ENCODE measurements at regions not wholly inside any gene's neighbourhood (a gene's known extent, or its start where the extent isn't known, plus 50 kb on each side); places are given as distances from the start of the nearest gene placed in this dataset.

GRCh38 chr13:39167018-39167417 is 128.8 kb downstream of the NHLRC3 start:
- DNase-seq: no peak

DNA sequence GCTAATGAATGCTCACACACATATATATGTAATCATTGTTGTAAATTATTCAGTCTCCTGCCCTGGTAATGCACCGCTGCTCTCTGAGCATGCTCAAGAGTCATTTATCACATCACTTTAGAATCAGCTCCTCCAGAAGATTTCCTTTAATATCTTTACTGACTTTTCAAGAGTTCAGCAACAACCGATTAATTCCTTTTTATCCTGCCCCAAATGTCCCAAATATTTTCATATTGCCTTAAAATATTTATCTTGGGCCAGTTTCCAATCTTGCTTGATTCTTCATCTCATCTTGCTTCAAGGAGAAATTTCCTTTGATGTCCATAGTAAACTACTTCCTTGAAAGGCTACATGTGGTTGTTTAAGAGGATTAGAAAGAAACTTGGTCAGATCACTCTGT is 132.5 kb downstream of the NHLRC3 start:
- DNase-seq: no peak

DNA sequence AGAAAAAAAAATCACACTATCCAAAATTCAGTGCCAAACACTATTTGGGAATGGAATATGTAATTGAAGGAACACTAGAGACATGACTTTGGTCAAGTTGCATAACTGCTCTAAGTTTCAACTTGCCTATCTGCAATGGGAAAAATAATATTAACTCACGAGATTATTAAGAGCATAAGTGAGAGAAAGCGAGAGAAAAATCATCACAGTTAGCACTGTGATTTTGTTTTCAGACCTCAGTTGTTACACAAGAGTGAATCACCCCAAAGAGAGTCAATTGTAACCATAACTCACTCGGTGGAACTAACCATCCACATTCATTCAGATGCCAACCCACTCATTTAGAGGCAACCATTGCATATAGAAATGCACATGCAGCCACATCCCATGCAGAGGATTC is 147.1 kb downstream of the NHLRC3 start:
- DNase-seq: no peak

- no peak for DNase-seq
Observed at GRCh38 chr13:39186205-39186875, 148.1 kb downstream of the NHLRC3 start.

GRCh38 chr13:39189778-39190177 is 151.5 kb downstream of the NHLRC3 start:
- DNase-seq: no peak

GRCh38 chr13:39196965-39197646 is 158.8 kb downstream of the NHLRC3 start:
- no peak for DNase-seq

- DNase-seq: no peak
Observed at GRCh38 chr13:39197647-39198007, 159.4 kb downstream of the NHLRC3 start.

GRCh38 chr13:39200249-39200910 is 162.1 kb downstream of the NHLRC3 start:
- DNase-seq: no peak

DNA sequence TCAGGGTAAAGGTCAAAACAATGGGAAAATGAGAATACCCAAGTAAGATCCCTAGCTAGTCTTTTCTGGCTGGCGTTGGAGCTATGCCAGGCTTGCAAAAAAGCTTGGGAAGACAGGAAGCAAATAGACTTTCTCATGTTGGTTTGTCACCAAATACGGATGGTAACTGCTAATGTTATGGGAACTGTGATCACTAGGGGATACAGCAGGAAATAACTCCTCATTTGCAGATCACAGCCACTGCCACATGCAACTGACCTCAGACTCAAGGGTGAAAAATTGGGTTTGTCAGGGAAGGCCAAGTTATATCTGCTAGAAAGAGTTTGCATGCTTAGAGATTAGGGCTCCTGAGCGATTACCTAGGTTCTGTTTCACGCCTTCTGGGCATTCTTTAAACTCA is 162.9 kb downstream of the NHLRC3 start:
- DNase-seq: no peak

DNA sequence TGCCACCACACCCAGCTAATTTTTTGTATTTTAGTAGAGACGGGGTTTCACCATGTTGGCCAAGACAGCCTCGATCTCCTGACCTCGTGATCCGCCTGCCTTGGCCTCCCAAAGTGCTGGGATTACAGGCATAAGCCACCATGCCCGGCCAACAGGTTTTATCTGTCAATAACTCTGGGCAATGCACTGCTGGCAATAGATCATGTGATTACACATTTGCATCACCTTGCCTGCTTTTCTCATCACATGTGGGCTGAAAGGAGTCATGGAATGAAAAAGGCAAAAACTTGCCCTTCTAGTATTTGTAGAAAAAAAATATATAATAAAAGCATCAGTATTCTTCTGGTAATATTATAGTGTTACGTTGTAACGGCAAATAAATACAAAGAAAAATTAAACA is 164.5 kb downstream of the NHLRC3 start:
- DNase-seq: no peak

DNA sequence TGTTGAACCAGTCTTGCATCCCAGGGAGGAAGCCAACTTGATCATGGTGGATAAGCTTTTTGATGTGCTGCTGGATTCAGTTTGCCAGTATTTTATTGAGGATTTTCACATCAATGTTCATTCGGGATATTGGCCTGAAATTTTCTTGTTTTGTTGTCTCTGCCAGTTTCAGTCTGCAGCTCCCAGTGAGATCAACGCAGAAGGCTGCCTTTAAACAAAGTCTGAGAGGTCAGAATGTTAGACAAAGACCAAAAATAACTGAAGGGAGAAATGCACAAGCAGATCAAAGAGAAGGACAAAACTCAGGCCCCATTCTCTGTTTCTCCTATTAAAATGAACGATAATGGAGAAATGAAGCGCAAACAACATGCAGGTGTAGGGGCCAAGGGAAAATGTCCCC is 170.4 kb downstream of the NHLRC3 start:
- no peak for DNase-seq

DNA sequence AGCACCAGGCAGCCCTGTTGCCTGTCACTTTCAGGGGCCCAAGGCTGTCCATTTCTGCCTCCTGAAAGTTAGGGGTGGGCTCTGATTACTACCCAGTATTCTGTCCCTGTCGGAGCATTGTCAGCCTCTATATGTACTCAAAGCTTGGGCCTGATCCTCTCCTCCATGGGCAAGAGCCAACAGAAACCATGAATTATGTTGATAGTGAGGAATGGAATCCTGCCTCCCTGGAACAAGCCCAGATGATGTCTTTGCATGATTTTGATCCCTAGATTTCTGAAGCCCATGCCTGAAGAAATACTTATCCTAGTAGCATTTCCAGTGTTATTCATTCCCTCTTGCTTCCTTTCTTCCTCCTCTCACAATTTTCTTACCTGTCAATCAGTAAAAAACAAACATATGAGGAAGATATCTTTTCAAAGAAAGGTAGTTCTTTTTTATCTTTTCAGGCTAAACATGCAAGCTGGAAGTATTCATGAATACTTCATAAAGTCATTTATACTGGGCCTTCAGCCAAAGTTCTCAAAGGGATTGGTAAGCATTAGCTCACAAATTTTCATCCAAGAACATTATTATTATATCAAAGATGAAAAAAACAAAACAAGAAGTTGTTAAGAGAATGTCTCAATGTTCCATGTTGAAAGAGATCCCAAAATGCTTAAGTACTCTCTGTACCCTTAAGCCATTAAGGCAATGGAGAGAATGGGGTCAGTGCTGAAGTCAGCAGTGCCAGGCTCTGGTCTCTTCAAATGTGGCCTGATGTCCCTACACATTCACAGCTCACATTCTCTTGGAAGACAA is 171.7 kb downstream of the NHLRC3 start:
- DNase-seq: no peak

- DNase-seq: no peak
Observed at GRCh38 chr13:39210961-39211534, 172.8 kb downstream of the NHLRC3 start.

- no peak for DNase-seq
Observed at GRCh38 chr13:39215971-39216370, 177.7 kb downstream of the NHLRC3 start.

- no peak for DNase-seq
Observed at GRCh38 chr13:39217471-39217870, 179.2 kb downstream of the NHLRC3 start.

GRCh38 chr13:39224671-39225240 is 186.5 kb downstream of the NHLRC3 start:
- DNase-seq: no peak

- no peak for DNase-seq
Observed at GRCh38 chr13:39225860-39226259, 187.6 kb downstream of the NHLRC3 start.

- DNase-seq: no peak
Observed at GRCh38 chr13:39226359-39226758, 188.1 kb downstream of the NHLRC3 start.

- DNase-seq: no peak
Observed at GRCh38 chr13:39232401-39232980, 194.2 kb downstream of the NHLRC3 start.

- DNase-seq: no peak
Observed at GRCh38 chr13:39232999-39233398, 194.7 kb downstream of the NHLRC3 start.

DNA sequence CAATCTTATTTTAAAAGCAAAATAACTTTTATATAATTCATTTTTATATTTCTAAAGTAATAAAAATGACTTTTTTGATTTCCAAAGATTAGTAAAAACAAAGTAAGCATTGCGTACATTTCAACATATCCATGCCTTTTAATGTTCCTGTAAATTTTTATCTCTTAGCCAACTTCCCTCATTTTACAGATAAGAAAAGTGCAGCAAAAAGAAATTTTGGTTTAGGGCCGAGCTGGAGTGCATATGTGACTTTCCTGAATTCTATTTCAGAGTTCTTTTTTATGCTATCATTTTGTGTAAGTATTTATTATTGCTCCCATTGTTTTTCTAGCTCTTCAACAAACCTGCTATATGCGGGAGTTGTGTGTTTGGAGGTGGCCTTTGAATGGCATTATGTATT is 195.3 kb downstream of the NHLRC3 start:
- DNase-seq: no peak

GRCh38 chr13:39244561-39245230 is 206.4 kb downstream of the NHLRC3 start:
- DNase-seq: no peak
